Stimulated activated effector memory CD8-positive, alpha-beta T cell treated with anti-CD3 and anti-CD28 coated beads, Interleukin-12 subunit alpha, Interleukin-12 subunit beta, amount 100 ng/mL, for 72 hours (primary cell): ENCODE measurements at regions not wholly inside any gene's neighbourhood (a gene's known extent, or its start where the extent isn't known, plus 50 kb on each side); places are given as distances from the start of the nearest gene placed in this dataset.
"Not testable (repeated sequence)": the region's sequence is repeated elsewhere in the genome, so short reads cannot be mapped to it uniquely, and the experiment has no call there.

Source experiments
- ATAC-seq: fragments of 150-1000 bp; cut with Tn5 transposase; 2 replicates; pipeline ENCODE4 v1.10.0; 2021
- DNase-seq, 2 donors: peaks; one replicate each; pipeline ENCODE4 v3.0.0; 2021 to 2022; ENCODE audit warnings: low spot score in 2 of 2
- H3K27ac Mint-ChIP-seq: one replicate; pipeline ENCODE4 v1.8.0; 2022; ENCODE audit warnings: mild to moderate bottlenecking, mixed read lengths
- H3K36me3 Mint-ChIP-seq: one replicate; pipeline ENCODE4 v1.8.0; 2022; ENCODE audit warnings: mild to moderate bottlenecking, mixed read lengths
- H3K4me1 Mint-ChIP-seq: one replicate; pipeline ENCODE4 v1.8.0; 2022; ENCODE audit warnings: mixed read lengths
- H3K4me3 Mint-ChIP-seq: one replicate; pipeline ENCODE4 v1.8.0; 2022; ENCODE audit warnings: mild to moderate bottlenecking, mixed read lengths
- H3K9me3 Mint-ChIP-seq: one replicate; pipeline ENCODE4 v1.8.0; 2022; ENCODE audit warnings: mixed read lengths

GRCh38 chr2:224650815-224651439 lies 65.2 kb downstream of the CCDC195 start:
- Mint-ChIP-seq H3K36me3 (no peaks in the 10 kb centered on the region), H3K4me1 (no peaks in the 10 kb centered on the region), H3K27ac (no peak overlapping the region), H3K4me3 (no peak overlapping the region), H3K9me3 (no peaks in the 10 kb centered on the region)
- DNase-seq (peak in 1 of 2 donors; percentile 11), ATAC-seq (peak; percentile 49)

GRCh38 chr2:224647684-224648083 lies 62.5 kb upstream of the CUL3 start:
- not testable (repeated sequence) for H3K9me3 Mint-ChIP-seq, ATAC-seq, H3K4me1 Mint-ChIP-seq, H3K36me3 Mint-ChIP-seq, H3K4me3 Mint-ChIP-seq, H3K27ac Mint-ChIP-seq, DNase-seq

GRCh38 chr2:224646242-224646846 lies 61.2 kb upstream of the CUL3 start:
- DNase-seq (no peak), ATAC-seq (peak; percentile 58)
- H3K36me3 Mint-ChIP-seq: no peaks in the 10 kb centered on the region
- H3K9me3 Mint-ChIP-seq: no peaks in the 10 kb centered on the region
- no peak overlapping the region for H3K27ac Mint-ChIP-seq
- H3K4me1 Mint-ChIP-seq: no peaks in the 10 kb centered on the region
- H3K4me3 Mint-ChIP-seq: no peak overlapping the region

- ATAC-seq (no peak), DNase-seq (no peak)
- H3K9me3 Mint-ChIP-seq: no peaks in the 10 kb centered on the region
Measured at GRCh38 chr2:224645722-224646121, 60.6 kb upstream of the CUL3 start.

GRCh38 chr2:224640679-224641078 lies 55.5 kb upstream of the CUL3 start:
- DNase-seq (no peak), ATAC-seq (no peak)
- Mint-ChIP-seq H3K4me3 (no peak overlapping the region), H3K9me3 (no peaks in the 10 kb centered on the region), H3K27ac (no peak overlapping the region), H3K4me1 (peaks cover 6% of the 10 kb centered on the region), H3K36me3 (no peaks in the 10 kb centered on the region)

More at GRCh38 chr2:224645722-224646121, 60.6 kb upstream of the CUL3 start:
- Mint-ChIP-seq H3K4me1 (no peaks in the 10 kb centered on the region), H3K36me3 (no peaks in the 10 kb centered on the region), H3K4me3 (no peak overlapping the region), H3K27ac (no peak overlapping the region)

GRCh38 chr2:224638301-224638823 lies 53.2 kb upstream of the CUL3 start:
- Mint-ChIP-seq H3K36me3 (no peaks in the 10 kb centered on the region), H3K27ac (peak overlapping the region; percentile 72)

More at GRCh38 chr2:224638301-224638823, 53.2 kb upstream of the CUL3 start:
- ATAC-seq (peak; percentile 83), DNase-seq (no peak)
- Mint-ChIP-seq H3K9me3 (no peaks in the 10 kb centered on the region), H3K4me1 (peaks cover 6% of the 10 kb centered on the region), H3K4me3 (peak overlapping the region; percentile 17)
